Glomerular endothelial cell (primary cell): ENCODE measurements at regions not wholly inside any gene's neighbourhood (a gene's known extent, or its start where the extent isn't known, plus 50 kb on each side); places are given as distances from the start of the nearest gene placed in this dataset.

Experiments used
- DNase-seq: peaks from one replicate; pipeline ENCODE4 v3.0.0-alpha.2; 2011; ENCODE audit warnings: low read depth, low spot score; ENCODE audit errors: extremely low read depth

GRCh38 chr13:106246242-106246641 lies 289.2 kb downstream of the EFNB2 start:
- no peak for DNase-seq

- no peak for DNase-seq
These were observed 292.4 kb downstream of the EFNB2 start for GRCh38 chr13:106243011-106243565.

GRCh38 chr13:106241974-106242953 lies 293.2 kb downstream of the EFNB2 start:
- no peak for DNase-seq

DNA sequence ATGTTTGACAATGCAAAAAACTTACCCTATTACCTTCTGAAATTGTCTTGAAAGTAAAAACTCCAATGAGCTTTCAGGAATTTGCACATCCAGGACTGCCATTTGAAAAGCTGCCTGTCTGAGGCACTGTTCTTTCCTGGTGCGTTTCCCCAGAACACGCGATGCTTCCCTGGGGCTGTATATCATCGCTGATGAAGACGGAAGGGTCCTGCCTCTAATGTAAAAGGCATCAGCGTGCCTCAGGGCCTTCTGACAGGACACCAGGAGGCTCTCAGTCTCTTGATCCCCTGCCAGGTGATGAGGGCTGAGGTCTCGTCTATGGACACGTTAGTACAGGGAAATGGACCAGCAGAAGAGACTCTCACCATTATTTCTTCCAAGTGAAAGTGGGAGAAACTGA lies 296.8 kb downstream of the EFNB2 start:
- DNase-seq = no peak

GRCh38 chr13:106234636-106235035 lies 300.8 kb downstream of the EFNB2 start:
- DNase-seq = no peak

- no peak for DNase-seq
These were observed 302.2 kb downstream of the EFNB2 start for GRCh38 chr13:106233134-106233735.

GRCh38 chr13:106232681-106233080 lies 302.8 kb downstream of the EFNB2 start:
- DNase-seq = no peak

- DNase-seq = no peak
These were observed 305.0 kb downstream of the EFNB2 start for GRCh38 chr13:106230450-106230849.

DNA sequence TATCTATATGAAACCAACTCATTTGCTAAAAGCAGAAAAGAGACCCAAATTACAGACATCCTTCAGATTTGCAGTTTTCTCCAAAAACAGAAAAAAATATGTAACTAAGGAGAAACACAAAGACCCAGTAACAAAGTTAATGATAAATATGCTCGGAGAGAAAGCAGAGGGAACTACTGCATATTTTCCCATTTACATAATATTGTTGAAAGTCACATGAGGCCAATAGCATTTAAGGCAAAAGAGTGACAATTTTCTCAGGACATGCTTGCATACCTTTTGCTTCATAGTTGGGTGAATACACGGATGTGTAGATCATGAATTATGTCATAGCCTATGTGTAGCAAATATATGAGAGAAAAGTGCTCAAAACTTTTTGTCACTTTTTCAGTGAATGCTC lies 310.3 kb downstream of the EFNB2 start:
- no peak for DNase-seq

DNA sequence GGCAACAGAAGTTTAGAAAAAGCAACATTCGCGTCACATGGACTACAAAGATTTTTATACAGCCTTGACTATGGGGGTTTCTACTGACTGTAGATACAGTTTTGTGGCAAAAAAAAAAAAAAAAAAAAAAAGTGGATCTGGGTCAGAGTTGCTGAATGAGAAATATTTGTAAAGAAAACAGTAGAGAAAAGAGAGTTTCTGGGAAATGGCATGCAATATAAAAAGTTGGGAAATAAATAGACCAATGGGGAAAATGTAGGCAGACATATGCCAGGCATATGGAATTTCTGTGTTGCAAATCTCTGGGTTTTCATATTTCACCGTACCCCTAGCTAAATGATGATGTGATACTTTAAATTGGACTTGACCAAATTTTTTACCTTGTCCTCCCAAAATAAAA lies 315.3 kb downstream of the EFNB2 start:
- no peak for DNase-seq

DNA sequence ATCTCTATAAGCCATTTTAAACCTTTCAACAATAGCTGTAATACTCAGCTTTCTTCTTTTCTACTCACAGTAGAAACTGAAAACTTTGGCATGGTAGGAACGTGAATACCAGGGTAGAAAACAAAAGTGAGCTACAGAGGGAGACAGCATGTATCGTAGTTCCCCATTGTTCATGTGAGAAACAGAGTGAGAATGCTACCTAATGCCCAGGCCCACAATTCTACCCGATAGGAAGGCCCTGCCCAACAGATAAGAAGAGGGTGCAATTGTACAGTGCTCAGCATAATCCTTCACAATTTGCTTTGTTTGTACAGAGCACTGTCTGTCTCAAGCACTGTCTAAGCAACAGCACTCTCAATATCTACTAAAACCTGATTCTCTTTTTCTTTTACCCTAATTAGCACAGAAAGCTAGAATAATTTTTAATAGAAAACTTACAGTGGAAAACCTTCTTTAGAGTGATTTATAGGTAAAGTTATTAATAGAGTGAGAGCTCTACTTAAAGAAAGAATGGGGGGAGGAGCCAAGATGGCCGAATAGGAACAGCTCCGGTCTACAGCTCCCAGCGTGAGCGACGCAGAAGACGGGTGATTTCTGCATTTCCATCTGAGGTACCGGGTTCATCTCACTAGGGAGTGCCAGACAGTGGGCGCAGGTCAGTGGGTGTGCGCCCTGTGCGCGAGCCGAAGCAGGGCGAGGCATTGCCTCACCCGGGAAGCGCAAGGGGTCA lies 322.3 kb downstream of the EFNB2 start:
- no peak for DNase-seq

- no peak for DNase-seq
These were observed 323.0 kb downstream of the EFNB2 start for GRCh38 chr13:106212386-106213010.

DNA sequence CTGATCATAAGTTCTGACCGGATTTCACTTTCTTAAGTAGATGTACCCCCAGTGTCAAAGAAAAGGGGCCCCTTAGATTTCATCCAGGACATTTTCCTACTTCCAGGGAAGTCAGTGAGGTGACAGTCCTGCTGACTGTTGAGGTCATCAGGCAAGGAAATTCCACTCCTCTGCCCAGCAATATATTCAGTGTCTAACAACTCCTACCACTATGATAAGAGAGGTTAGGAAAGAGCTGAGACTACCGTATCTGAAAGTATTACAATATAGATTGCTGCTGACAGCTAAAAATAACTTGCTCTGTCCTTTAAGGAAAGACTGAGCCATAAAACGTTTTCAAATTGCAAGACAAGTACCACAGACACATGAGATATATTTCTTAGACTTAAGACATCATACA lies 325.1 kb downstream of the EFNB2 start:
- no peak for DNase-seq

DNA sequence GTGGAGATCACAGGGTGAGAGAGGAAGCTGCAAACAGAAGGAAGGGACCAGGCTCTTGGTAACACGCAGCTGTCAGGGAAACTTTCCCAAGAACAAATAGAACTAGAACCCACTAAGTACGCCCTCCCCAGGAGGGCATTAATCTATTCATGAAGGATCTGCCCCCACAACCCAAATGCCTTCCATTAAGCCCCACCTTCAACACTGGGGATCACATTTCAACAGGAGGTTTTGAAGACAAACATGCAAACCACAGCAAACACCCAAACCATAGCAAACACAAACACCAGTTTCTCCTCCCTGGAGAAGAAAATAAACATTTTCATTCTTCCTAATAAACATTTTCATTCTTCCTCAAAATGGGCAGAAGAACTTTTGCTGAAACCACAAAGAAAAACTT lies 329.6 kb downstream of the EFNB2 start:
- DNase-seq = no peak

DNA sequence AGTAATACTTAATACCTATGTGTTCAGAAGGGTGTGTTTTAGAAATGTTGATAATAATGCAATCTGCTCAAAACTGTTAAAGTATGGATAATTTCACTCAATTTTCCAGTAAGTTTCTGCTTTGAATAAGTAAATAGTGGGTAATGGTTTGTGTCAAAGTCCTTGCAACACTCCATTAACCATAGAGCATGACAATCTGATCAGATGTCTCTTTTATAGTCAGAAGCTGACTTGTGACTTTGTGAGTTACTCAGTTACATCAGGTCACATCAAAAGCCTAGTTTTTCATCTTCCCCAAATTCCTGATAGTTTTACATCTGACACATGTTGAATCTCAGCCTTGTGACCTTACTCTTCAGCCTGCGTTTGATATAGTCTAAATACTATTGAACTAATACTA lies 338.0 kb downstream of the EFNB2 start:
- DNase-seq = no peak

GRCh38 chr13:106187501-106188095 lies 347.9 kb downstream of the EFNB2 start:
- DNase-seq = no peak

- DNase-seq = no peak
These were observed 348.4 kb downstream of the EFNB2 start for GRCh38 chr13:106187101-106187500.

DNA sequence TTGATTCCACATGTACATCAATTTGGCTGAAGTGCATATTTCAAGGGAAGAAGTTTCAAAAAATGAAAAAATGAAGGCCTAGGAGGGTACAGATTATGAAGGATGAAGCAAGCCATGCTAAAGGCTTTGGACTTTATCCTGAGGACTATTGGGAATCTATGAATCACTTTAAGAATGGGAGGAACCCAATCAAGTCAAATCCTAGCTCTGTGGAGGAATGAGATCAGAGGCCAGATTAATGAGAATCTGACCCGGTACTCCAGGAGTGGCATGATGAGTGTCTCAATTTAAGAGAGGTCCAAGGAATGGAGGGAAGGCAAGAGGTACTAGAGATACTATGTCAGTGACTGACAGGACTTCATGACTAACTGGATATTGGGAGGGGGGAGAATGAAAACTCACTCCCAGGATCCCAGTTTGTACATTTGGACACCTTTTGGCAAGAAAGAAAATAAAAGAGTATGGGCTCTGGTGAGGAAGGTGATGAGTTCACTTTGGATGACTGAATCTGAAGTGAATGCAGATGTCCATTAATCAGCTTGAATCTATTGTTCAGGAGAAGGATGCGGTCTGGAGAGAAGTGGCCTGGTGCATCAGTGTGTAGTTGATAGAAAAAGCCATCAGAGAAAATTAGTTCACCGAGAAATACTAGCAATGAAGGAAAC lies 349.0 kb downstream of the EFNB2 start:
- no peak for DNase-seq

- no peak for DNase-seq
These were observed 350.7 kb downstream of the EFNB2 start for GRCh38 chr13:106184790-106185189.
